ENCODE measurements at regions not wholly inside any gene's neighbourhood (a gene's known extent, or its start where the extent isn't known, plus 50 kb on each side); places are given as distances from the start of the nearest gene placed in this dataset.
A peak's percentile ranks its signal among the peaks of the same experiment; 100 is the strongest.
"Not testable (repeated sequence)": the region's sequence is repeated elsewhere in the genome, so short reads cannot be mapped to it uniquely, and the experiment has no call there.

GRCh38 chr3:81853431-81853830 is 92.0 kb upstream of the GBE1 start:
- no peak for DNase-seq (ENCODE audit: low read depth)

GRCh38 chr3:81851176-81851575 is 89.7 kb upstream of the GBE1 start:
- DNase-seq (ENCODE audit: low read depth): no peak

- no peak for DNase-seq (ENCODE audit: low read depth)
Observed at GRCh38 chr3:81846988-81847387, 85.5 kb upstream of the GBE1 start.

GRCh38 chr3:81841540-81841939 is 80.1 kb upstream of the GBE1 start:
- DNase-seq (ENCODE audit: low read depth): no peak

GRCh38 chr3:81839504-81840094 is 78.2 kb upstream of the GBE1 start:
- no peak for DNase-seq (ENCODE audit: low read depth)

GRCh38 chr3:81838457-81838856 is 77.0 kb upstream of the GBE1 start:
- no peak for DNase-seq (ENCODE audit: low read depth)

GRCh38 chr3:81837071-81837593 is 75.7 kb upstream of the GBE1 start:
- DNase-seq (ENCODE audit: low read depth): peak; percentile 51

GRCh38 chr3:81829937-81830336 is 68.5 kb upstream of the GBE1 start:
- no peak for DNase-seq (ENCODE audit: low read depth)

GRCh38 chr3:81829272-81829671 is 67.8 kb upstream of the GBE1 start:
- not testable (repeated sequence) for DNase-seq (ENCODE audit: low read depth)

GRCh38 chr3:81823882-81824395 is 62.5 kb upstream of the GBE1 start:
- peak; percentile 5 for DNase-seq (ENCODE audit: low read depth)

- DNase-seq (ENCODE audit: low read depth): no peak
Observed at GRCh38 chr3:81823086-81823485, 61.6 kb upstream of the GBE1 start.

GRCh38 chr3:81816473-81817250 is 55.2 kb upstream of the GBE1 start:
- DNase-seq (ENCODE audit: low read depth): peak; percentile 82

GRCh38 chr3:81812098-81812497 is 50.7 kb upstream of the GBE1 start:
- DNase-seq (ENCODE audit: low read depth): not testable (repeated sequence)

All from fibroblast of gingiva (primary cell).